Uterus (tissue), 3 donors: ENCODE measurements at regions not wholly inside any gene's neighbourhood (a gene's known extent, or its start where the extent isn't known, plus 50 kb on each side); places are given as distances from the start of the nearest gene placed in this dataset.

Experiments
- DNase-seq, 2 donors: peaks; one replicate each; pipeline ENCODE4 v3.0.0-alpha.2; 2019 to 2020
- H3K27ac ChIP-seq, 2 donors: fragments of 200-600 bp; sonication (generic); 1 replicate in 1 of 2; 2 replicates in 1 of 2; pipeline ENCODE4 v1.5.1; 2016 to 2018
- H3K27me3 ChIP-seq, 2 donors: fragments of 200-600 bp; sonication (generic); one replicate each; pipeline ENCODE4 v1.5.1; 2018 to 2019; ENCODE audit warnings: control low read depth in 1 of 2
- H3K36me3 ChIP-seq, 2 donors: fragments of 200-600 bp; sonication (generic); one replicate each; pipeline ENCODE4 v1.5.1; 2019; ENCODE audit warnings: control low read depth in 1 of 2
- H3K4me1 ChIP-seq, 2 donors: fragments of 200-600 bp; sonication (generic); one replicate each; pipeline ENCODE4 v1.5.1; 2018 to 2019; ENCODE audit warnings: control low read depth in 1 of 2
- H3K4me3 ChIP-seq, 2 donors: fragments of 200-600 bp; sonication (generic); 1 replicate in 1 of 2; 2 replicates in 1 of 2; pipeline ENCODE4 v1.5.1; 2018 to 2019; ENCODE audit warnings: mild to moderate bottlenecking in 1 of 2
- H3K9me3 ChIP-seq, 2 donors: fragments of 200-600 bp; sonication (generic); one replicate each; pipeline ENCODE4 v1.5.1; 2019; ENCODE audit warnings: control low read depth in 1 of 2
- POLR2A ChIP-seq, 2 donors: fragments of 450-650 bp; IDR thresholded peaks; one replicate each; pipeline ENCODE4 v1.6.1; 2016; ENCODE audit warnings: antibody characterized with exemption in 2 of 2, mild to moderate bottlenecking in 1 of 2, moderate library complexity in 1 of 2
- intact Hi-C: fragments of 100-400 bp; cut with DNase I; formaldehyde crosslinking; loops from one replicate; pipeline ENCODE4 v1.15.1; 2023; ENCODE audit warnings: low total_unique reads
- TF ChIP-seq, protein P1 (sequence below), 4 experiments: fragments of 200-600 bp in 2 of 4; fragments of 450-650 bp in 2 of 4; sonication (generic) in 2 of 4; IDR thresholded peaks; one replicate each; pipeline ENCODE4 v1.5.1; 2016 to 2019; ENCODE audit warnings: antibody characterized with exemption in 4 of 4, mild to moderate bottlenecking in 2 of 4, moderate library complexity in 1 of 4
- donor health status: DM: yes; HTN: yes; CAD: no.

DNA sequence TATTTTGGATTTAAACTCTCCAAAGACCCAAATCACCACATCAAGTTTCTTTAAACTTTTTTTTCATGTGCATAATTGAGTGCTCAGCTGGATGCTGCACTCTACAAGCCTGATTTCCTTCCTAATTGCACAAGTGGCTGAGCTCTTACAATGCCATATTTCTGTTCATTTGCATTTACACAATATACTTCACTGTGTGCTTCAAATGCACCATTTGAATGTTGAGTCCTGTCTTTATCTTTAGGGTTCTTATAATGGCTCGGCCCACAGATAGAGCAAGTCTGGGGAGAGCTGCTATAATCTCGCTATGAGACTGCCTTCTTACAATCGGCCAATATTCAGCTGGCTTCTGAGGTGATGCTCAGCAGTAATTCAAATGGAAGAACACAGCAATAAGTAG, 200.6 kb upstream of the MAP3K7 start:
- Histone ChIP-seq H3K36me3 (no peaks in the 10 kb centered on the region), H3K4me3 (no peak overlapping the region), H3K27me3 (no peaks in the 10 kb centered on the region), H3K9me3 (no peaks in the 10 kb centered on the region), H3K27ac (no peak overlapping the region), H3K4me1 (no peaks in the 10 kb centered on the region)
- DNase-seq = no peak
- no peak for TF ChIP-seq POLR2A (IDR thresholded peaks at IDR 0.05)
- TF ChIP-seq, protein P1, sequence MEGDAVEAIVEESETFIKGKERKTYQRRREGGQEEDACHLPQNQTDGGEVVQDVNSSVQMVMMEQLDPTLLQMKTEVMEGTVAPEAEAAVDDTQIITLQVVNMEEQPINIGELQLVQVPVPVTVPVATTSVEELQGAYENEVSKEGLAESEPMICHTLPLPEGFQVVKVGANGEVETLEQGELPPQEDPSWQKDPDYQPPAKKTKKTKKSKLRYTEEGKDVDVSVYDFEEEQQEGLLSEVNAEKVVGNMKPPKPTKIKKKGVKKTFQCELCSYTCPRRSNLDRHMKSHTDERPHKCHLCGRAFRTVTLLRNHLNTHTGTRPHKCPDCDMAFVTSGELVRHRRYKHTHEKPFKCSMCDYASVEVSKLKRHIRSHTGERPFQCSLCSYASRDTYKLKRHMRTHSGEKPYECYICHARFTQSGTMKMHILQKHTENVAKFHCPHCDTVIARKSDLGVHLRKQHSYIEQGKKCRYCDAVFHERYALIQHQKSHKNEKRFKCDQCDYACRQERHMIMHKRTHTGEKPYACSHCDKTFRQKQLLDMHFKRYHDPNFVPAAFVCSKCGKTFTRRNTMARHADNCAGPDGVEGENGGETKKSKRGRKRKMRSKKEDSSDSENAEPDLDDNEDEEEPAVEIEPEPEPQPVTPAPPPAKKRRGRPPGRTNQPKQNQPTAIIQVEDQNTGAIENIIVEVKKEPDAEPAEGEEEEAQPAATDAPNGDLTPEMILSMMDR (IDR thresholded peaks at IDR 0.05) = no peak
- intact Hi-C loops = no loop called here

DNA sequence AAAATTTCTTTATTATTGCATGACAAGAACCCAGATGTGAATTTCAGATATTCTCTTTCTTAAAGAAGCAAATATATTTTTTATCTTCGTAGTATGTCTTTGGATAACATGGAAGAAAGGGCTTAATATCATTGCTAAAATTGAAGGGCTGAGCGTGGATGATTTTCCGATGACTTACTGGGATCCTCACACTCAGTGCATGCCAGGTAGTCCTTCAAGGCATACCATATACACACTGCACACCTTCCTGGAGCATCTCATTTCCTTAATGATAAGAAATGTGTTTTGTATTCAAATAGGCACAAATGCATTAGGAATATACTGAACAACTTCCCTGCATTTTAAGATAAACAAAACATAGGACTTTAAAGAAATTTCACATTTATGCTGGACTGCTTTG, 193.9 kb upstream of the MAP3K7 start:
- Histone ChIP-seq H3K27me3 (no peaks in the 10 kb centered on the region), H3K9me3 (no peaks in the 10 kb centered on the region), H3K36me3 (no peaks in the 10 kb centered on the region), H3K27ac (no peak overlapping the region), H3K4me1 (no peaks in the 10 kb centered on the region), H3K4me3 (no peak overlapping the region)
- no peak for TF ChIP-seq POLR2A (IDR thresholded peaks at IDR 0.05)
- TF ChIP-seq, protein P1 (IDR thresholded peaks at IDR 0.05) = no peak
- intact Hi-C loops = no loop called here
- no peak for DNase-seq

DNA sequence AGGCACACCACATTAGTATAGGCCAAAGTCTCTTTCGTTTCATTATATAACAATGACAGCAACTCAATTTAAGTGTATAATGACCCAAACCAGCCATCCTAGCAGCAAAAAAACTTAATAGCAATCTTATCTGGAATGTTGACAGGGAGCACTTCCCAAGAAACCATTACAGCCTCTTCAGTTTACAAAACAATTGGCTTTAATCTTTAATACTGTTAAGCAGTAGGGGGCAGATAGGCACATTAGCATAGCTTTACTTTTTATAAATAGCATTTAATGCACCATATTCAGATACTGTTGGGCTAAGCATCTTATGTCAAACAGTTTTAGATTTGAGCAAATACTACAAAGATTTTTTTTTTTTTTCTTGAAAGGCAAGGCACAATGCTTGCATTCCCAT, 193.3 kb upstream of the MAP3K7 start:
- H3K4me3 ChIP-seq = no peak overlapping the region
- intact Hi-C loops = no loop called here
- no peaks in the 10 kb centered on the region for H3K36me3 ChIP-seq
- H3K27me3 ChIP-seq = no peaks in the 10 kb centered on the region
- TF ChIP-seq, protein P1 (IDR thresholded peaks at IDR 0.05) = no peak
- no peak for TF ChIP-seq POLR2A (IDR thresholded peaks at IDR 0.05)
- H3K4me1 ChIP-seq = no peaks in the 10 kb centered on the region
- no peaks in the 10 kb centered on the region for H3K9me3 ChIP-seq
- no peak overlapping the region for H3K27ac ChIP-seq
- DNase-seq = no peak

DNA sequence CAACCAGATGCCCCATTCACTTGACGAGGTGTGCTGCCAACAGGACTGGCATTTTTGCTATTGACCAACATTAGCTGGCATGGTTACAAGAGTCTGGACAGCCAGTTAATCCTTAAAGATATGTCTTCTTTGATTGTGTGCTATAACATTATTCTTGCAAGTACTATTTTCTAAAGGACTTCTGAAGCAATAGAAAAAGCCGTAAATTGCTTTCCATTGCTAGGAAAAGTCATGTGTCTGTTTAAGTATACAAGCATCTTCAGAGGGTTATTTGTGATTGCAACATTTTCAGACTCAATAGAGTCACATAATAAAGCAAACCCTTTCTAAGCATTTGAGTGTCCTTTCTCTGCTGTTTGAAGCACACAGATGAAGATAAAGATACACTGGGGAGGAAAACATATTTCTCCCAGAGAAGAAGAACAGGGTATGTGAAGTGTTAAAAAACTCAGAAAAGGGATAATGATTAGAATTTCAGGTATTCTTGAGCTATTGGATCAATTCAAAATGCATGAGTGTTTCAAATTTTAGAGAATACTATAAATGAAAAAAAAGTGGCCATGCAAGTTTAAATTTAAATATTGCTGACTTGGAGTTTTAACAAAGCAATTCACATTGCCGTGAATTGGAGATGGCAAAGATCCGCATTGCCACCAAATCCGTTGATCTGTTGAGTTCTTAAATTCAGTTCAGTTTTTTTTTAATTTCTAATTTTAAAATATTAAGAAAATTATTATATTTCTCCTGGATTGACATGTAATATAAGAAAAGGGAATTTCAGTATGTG, 191.7 kb upstream of the MAP3K7 start:
- no peaks in the 10 kb centered on the region for H3K36me3 ChIP-seq

DNA sequence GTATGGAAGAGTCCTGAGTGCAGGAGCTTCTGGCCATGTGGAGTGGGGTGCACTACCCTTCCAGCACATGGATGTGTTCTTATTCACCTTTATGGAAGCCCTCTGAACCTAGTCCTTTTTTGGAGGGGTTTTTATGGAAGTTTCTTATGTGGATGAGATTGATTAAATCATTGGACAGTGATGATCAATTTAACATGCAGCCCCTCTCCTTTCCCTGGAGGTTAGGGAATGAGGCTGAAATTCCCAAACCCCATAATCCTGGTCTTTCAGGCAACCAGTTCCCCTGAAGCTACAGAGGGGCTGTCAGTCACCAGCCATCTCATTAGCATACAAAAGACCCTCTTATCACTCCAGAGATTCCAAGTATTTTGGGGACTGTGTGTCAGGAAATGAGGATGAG, 183.9 kb upstream of the MAP3K7 start:
- TF ChIP-seq, protein P1 (IDR thresholded peaks at IDR 0.05) = no peak
- no peak for TF ChIP-seq POLR2A (IDR thresholded peaks at IDR 0.05)
- Histone ChIP-seq H3K4me1 (no peaks in the 10 kb centered on the region), H3K27ac (no peak overlapping the region), H3K9me3 (no peaks in the 10 kb centered on the region), H3K36me3 (no peaks in the 10 kb centered on the region), H3K4me3 (no peak overlapping the region), H3K27me3 (no peaks in the 10 kb centered on the region)
- intact Hi-C loops = no loop called here
- DNase-seq = no peak

More for the DNA sequence above, 191.7 kb upstream of the MAP3K7 start:
- H3K4me1 ChIP-seq = no peaks in the 10 kb centered on the region
- H3K4me3 ChIP-seq = no peak overlapping the region
- H3K27me3 ChIP-seq = no peaks in the 10 kb centered on the region
- intact Hi-C loops = no loop called here
- H3K27ac ChIP-seq = no peak overlapping the region
- H3K9me3 ChIP-seq = no peaks in the 10 kb centered on the region
- no peak for DNase-seq
- no peak for TF ChIP-seq POLR2A (IDR thresholded peaks at IDR 0.05)
- TF ChIP-seq, protein P1 (IDR thresholded peaks at IDR 0.05) = no peak
